ENCODE measurements at regions not wholly inside any gene's neighbourhood (a gene's known extent, or its start where the extent isn't known, plus 50 kb on each side); places are given as distances from the start of the nearest gene placed in this dataset.
A peak's percentile ranks its signal among the peaks of the same experiment; 100 is the strongest.

DNA sequence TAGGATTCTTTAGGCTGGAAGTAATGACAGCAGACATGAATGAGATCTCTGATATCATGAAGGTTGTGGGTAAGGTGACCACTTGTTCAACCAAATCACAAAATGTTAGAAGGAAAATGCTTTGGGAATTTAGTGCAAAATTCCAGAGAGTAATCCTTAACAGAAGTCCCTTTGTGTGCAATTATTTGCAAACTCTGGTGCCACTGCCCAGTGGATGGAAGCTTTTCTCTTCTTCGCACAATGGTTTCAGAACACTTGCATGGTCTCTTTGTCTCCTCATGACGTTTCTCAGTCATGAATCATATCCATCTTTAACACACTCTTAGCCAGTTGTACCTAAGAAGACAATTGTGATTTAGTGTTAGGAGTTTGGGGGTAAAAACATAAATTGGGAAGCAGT lies 570.4 kb upstream of the ANKRD30A start:
- Histone ChIP-seq H3K36me3 (no peaks in the 10 kb centered on the region), H3K27me3 (no peaks in the 10 kb centered on the region), H3K9me3 (no peaks in the 10 kb centered on the region), H3K4me3 (no peak overlapping the region), H3K4me1 (no peaks in the 10 kb centered on the region), H3K27ac (no peak overlapping the region)
- intact Hi-C loops (cut with DNase I; ENCODE audit: low total_unique reads), result no loop called here
- 60 to 84% (median 80%) methylated on average over 2 of the region's 2 CpGs for WGBS, 5 donors
- TF ChIP-seq, protein P1, sequence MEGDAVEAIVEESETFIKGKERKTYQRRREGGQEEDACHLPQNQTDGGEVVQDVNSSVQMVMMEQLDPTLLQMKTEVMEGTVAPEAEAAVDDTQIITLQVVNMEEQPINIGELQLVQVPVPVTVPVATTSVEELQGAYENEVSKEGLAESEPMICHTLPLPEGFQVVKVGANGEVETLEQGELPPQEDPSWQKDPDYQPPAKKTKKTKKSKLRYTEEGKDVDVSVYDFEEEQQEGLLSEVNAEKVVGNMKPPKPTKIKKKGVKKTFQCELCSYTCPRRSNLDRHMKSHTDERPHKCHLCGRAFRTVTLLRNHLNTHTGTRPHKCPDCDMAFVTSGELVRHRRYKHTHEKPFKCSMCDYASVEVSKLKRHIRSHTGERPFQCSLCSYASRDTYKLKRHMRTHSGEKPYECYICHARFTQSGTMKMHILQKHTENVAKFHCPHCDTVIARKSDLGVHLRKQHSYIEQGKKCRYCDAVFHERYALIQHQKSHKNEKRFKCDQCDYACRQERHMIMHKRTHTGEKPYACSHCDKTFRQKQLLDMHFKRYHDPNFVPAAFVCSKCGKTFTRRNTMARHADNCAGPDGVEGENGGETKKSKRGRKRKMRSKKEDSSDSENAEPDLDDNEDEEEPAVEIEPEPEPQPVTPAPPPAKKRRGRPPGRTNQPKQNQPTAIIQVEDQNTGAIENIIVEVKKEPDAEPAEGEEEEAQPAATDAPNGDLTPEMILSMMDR (IDR thresholded peaks at IDR 0.05), result no peak
- no peak for TF ChIP-seq EP300 (IDR thresholded peaks at IDR 0.05)
- no peak for TF ChIP-seq POLR2AphosphoS5 (IDR thresholded peaks at IDR 0.05)
- no peak for TF ChIP-seq POLR2A (IDR thresholded peaks at IDR 0.05)
- peak in 1 of 2 donors; percentile 8 for DNase-seq

DNA sequence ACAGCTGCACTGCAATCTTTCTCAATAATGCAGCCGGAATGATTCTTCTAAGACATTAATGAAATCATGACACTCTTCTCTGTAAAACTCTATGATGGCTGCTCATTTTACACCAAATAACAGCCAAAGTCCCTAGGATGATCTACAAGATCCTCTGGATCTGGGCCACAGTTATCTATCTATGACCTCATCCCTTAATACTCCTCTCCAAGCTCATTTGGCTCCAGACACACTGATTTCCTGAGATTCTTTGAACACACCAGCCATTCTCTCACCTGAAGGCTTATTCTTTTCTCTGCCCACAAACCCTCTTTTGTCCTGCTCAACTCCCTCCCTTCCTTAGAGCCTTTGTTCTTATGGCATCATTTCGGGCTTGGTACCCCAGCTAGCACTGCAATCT lies 577.4 kb upstream of the ANKRD30A start:
- H3K27ac ChIP-seq, result no peak overlapping the region
- no peaks in the 10 kb centered on the region for H3K36me3 ChIP-seq
- TF ChIP-seq, protein P1 (IDR thresholded peaks at IDR 0.05), result no peak
- TF ChIP-seq POLR2A (IDR thresholded peaks at IDR 0.05) (no peak), EP300 (IDR thresholded peaks at IDR 0.05) (no peak), POLR2AphosphoS5 (IDR thresholded peaks at IDR 0.05) (no peak)
- WGBS, 5 donors, result 80 to 94% (median 91%) methylated on average over 2 of the region's 2 CpGs
- H3K27me3 ChIP-seq, result no peaks in the 10 kb centered on the region
- intact Hi-C loops (cut with DNase I; ENCODE audit: low total_unique reads), result no loop called here
- no peak for DNase-seq
- H3K4me3 ChIP-seq, result no peak overlapping the region
- no peaks in the 10 kb centered on the region for H3K4me1 ChIP-seq
- H3K9me3 ChIP-seq, result no peaks in the 10 kb centered on the region

DNA sequence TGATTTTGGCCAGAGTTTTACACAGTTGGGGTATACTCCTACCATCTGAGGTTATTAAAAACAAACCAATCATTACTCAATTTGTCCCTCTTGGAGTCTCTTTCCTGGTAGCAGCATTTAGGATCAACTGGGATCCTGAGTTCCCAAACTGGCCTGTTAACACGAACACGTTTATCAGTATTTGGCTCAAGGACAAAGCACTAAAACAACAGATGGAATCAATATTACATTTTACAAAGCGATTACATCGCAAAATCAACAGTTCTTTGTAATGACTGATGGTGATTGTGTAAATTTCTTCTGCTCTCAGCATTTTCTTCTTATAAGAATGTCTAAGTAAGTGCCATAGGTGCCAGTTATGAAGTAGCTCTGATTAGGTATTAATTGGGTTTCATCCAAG lies 582.9 kb upstream of the ANKRD30A start:
- TF ChIP-seq POLR2AphosphoS5 (IDR thresholded peaks at IDR 0.05) (peak in 2 of 3 donors; percentile 51 to 75), POLR2A (IDR thresholded peaks at IDR 0.05) (no peak)
- no peak overlapping the region for H3K4me3 ChIP-seq
- H3K27ac ChIP-seq, result no peak overlapping the region
- DNase-seq, result peak in 1 of 2 donors; percentile 17
- intact Hi-C loops (cut with DNase I; ENCODE audit: low total_unique reads), result no loop called here
- WGBS, 5 donors, result 27 to 52% (median 32%) methylated on average over 4 of the region's 4 CpGs
- no peaks in the 10 kb centered on the region for H3K27me3 ChIP-seq
- peaks cover 0 to 5% (median 0%) of the 10 kb centered on the region in 4 donors for H3K4me1 ChIP-seq
- H3K9me3 ChIP-seq, result no peaks in the 10 kb centered on the region
- no peaks in the 10 kb centered on the region for H3K36me3 ChIP-seq

GRCh38 chr10:36540611-36541010 lies 584.8 kb upstream of the ANKRD30A start:
- H3K27me3 ChIP-seq, result no peaks in the 10 kb centered on the region
- peaks cover 0 to 5% (median 0%) of the 10 kb centered on the region in 4 donors for H3K4me1 ChIP-seq
- TF ChIP-seq POLR2A (IDR thresholded peaks at IDR 0.05) (no peak), EP300 (IDR thresholded peaks at IDR 0.05) (no peak), POLR2AphosphoS5 (IDR thresholded peaks at IDR 0.05) (no peak)
- TF ChIP-seq, protein P1 (IDR thresholded peaks at IDR 0.05), result no peak
- no peaks in the 10 kb centered on the region for H3K9me3 ChIP-seq
- H3K4me3 ChIP-seq, result no peak overlapping the region
- no peak overlapping the region for H3K27ac ChIP-seq
- 67 to 83% (median 78%) methylated on average over 3 of the region's 3 CpGs for WGBS, 5 donors
- DNase-seq, result no peak
- intact Hi-C loops (cut with DNase I; ENCODE audit: low total_unique reads), result no loop called here
- no peaks in the 10 kb centered on the region for H3K36me3 ChIP-seq

- intact Hi-C loops (cut with DNase I; ENCODE audit: low total_unique reads), result no loop called here
- H3K27ac ChIP-seq, result no peak overlapping the region
- peaks cover 0 to 5% (median 0%) of the 10 kb centered on the region in 4 donors for H3K4me1 ChIP-seq
- 34 to 40% (median 35%) methylated on average over 3 of the region's 3 CpGs for WGBS, 5 donors
- no peak overlapping the region for H3K4me3 ChIP-seq
- no peaks in the 10 kb centered on the region for H3K9me3 ChIP-seq
- DNase-seq, result peak; percentile 37 to 50
- no peak for TF ChIP-seq EP300 (IDR thresholded peaks at IDR 0.05)
- no peaks in the 10 kb centered on the region for H3K36me3 ChIP-seq
- no peaks in the 10 kb centered on the region for H3K27me3 ChIP-seq
Measured at GRCh38 chr10:36538953-36539586, 586.3 kb upstream of the ANKRD30A start.
